ENCODE measurements at regions not wholly inside any gene's neighbourhood (a gene's known extent, or its start where the extent isn't known, plus 50 kb on each side); places are given as distances from the start of the nearest gene placed in this dataset.

GRCh38 chr12:59850268-59850667 is 254.4 kb downstream of the SLC16A7 start:
- TF ChIP-seq, protein P1, sequence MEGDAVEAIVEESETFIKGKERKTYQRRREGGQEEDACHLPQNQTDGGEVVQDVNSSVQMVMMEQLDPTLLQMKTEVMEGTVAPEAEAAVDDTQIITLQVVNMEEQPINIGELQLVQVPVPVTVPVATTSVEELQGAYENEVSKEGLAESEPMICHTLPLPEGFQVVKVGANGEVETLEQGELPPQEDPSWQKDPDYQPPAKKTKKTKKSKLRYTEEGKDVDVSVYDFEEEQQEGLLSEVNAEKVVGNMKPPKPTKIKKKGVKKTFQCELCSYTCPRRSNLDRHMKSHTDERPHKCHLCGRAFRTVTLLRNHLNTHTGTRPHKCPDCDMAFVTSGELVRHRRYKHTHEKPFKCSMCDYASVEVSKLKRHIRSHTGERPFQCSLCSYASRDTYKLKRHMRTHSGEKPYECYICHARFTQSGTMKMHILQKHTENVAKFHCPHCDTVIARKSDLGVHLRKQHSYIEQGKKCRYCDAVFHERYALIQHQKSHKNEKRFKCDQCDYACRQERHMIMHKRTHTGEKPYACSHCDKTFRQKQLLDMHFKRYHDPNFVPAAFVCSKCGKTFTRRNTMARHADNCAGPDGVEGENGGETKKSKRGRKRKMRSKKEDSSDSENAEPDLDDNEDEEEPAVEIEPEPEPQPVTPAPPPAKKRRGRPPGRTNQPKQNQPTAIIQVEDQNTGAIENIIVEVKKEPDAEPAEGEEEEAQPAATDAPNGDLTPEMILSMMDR (IDR thresholded peaks at IDR 0.05) = no peak
- TF ChIP-seq POLR2A (IDR thresholded peaks at IDR 0.05) = no peak
